Stomach (tissue), 8 donors: ENCODE measurements at regions not wholly inside any gene's neighbourhood (a gene's known extent, or its start where the extent isn't known, plus 50 kb on each side); places are given as distances from the start of the nearest gene placed in this dataset.

ENCODE experiments used
- DNase-seq, 2 donors: peaks; one replicate each; pipeline versions ENCODE4 v3.0.0 to v3.0.0-alpha.2; 2013 to 2019
- H3K27ac ChIP-seq, 5 donors: fragments of 200-600 bp in 4 of 5; sonication (generic) in 4 of 5; one replicate each; pipeline ENCODE4 v1.5.1; 2013 to 2019; ENCODE audit warnings: mild to moderate bottlenecking in 1 of 5, moderate library complexity in 1 of 5
- H3K27me3 ChIP-seq, 3 donors: fragments of 200-600 bp; sonication (generic); one replicate each; pipeline ENCODE4 v1.5.1; 2017 to 2019; ENCODE audit warnings: mixed run types in 1 of 3
- H3K36me3 ChIP-seq, 4 donors: fragments of 200-600 bp; sonication (generic); 1 replicate in 3 of 4; 2 replicates in 1 of 4; pipeline ENCODE4 v1.5.1; 2016 to 2019
- H3K4me1 ChIP-seq, 4 donors: fragments of 200-600 bp; sonication (generic); one replicate each; pipeline ENCODE4 v1.5.1; 2016 to 2019
- H3K4me3 ChIP-seq, 4 donors: fragments of 200-600 bp; sonication (generic) in 3 of 4; one replicate each; pipeline ENCODE4 v1.5.1; 2016 to 2019; ENCODE audit warnings: mild to moderate bottlenecking in 1 of 4
- H3K9me3 ChIP-seq, 4 donors: fragments of 200-600 bp; sonication (generic); one replicate each; pipeline ENCODE4 v1.5.1; 2016 to 2019
- EP300 ChIP-seq: sonication (generic); formaldehyde crosslinking; IDR thresholded peaks from one replicate; pipeline ENCODE4 v1.6.1; 2017; ENCODE audit warnings: antibody characterized with exemption
- POLR2A ChIP-seq, 4 donors: fragments of 450-650 bp; IDR thresholded peaks; one replicate each; pipeline ENCODE4 v1.6.1; 2016; ENCODE audit warnings: antibody characterized with exemption in 4 of 4, control low read depth in 2 of 4, mild to moderate bottlenecking in 1 of 4, moderate library complexity in 1 of 4
- POLR2AphosphoS5 ChIP-seq, 3 donors: sonication (generic); formaldehyde crosslinking; IDR thresholded peaks; one replicate each; pipeline ENCODE4 v1.6.1; 2016; ENCODE audit warnings: antibody characterized with exemption in 3 of 3
- WGBS, 5 donors: extraction: QIAGEN DNeasy Blood & Tissue Kit in 3 of 5; methylation state at CpG; one replicate each; pipeline versions ENCODE4 v1.1.5 to v1.1.7; 2013 to 2018; 5-methylcytosine and 5-hydroxymethylcytosine counted together
- intact Hi-C: fragments of 100-400 bp; cut with DNase I; formaldehyde crosslinking; loops from one replicate; pipeline ENCODE4 v1.15.1; 2023; ENCODE audit warnings: low total_unique reads
- TF ChIP-seq, protein P1 (sequence below), 7 experiments: fragments of 450-650 bp in 4 of 7; fragments of 200-600 bp in 3 of 7; sonication (generic) in 3 of 7; IDR thresholded peaks; one replicate each; pipeline ENCODE4 v1.5.1; 2016 to 2019; ENCODE audit warnings: antibody characterized with exemption in 7 of 7, control low read depth in 2 of 7, mild to moderate bottlenecking in 1 of 7
- donor health status: healthy with polysubstance abuse.
- donor health status: Bipolar disorder and iron deficiency.
- donor health status: healthy.

DNA sequence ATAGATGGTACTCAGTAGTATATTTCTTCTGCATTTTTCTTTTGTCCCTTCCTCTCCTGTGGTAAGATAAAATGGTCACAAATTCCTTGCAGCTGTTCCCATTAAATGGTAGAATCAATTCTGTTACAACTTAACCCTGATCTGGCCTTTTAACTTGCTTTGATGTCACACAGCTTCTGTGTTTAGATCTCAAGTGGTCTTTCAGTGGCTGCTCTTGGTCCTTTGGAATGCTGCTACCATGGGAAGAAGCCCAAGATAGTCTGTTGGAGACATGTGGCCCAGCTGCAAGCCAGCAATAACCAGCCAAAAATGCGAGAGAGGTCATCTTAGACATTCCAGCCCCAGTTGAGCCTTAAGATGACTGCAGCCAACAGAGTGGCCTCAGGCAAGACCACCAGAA lies 429.7 kb downstream of the KIF16B start:
- TF ChIP-seq, protein P1, sequence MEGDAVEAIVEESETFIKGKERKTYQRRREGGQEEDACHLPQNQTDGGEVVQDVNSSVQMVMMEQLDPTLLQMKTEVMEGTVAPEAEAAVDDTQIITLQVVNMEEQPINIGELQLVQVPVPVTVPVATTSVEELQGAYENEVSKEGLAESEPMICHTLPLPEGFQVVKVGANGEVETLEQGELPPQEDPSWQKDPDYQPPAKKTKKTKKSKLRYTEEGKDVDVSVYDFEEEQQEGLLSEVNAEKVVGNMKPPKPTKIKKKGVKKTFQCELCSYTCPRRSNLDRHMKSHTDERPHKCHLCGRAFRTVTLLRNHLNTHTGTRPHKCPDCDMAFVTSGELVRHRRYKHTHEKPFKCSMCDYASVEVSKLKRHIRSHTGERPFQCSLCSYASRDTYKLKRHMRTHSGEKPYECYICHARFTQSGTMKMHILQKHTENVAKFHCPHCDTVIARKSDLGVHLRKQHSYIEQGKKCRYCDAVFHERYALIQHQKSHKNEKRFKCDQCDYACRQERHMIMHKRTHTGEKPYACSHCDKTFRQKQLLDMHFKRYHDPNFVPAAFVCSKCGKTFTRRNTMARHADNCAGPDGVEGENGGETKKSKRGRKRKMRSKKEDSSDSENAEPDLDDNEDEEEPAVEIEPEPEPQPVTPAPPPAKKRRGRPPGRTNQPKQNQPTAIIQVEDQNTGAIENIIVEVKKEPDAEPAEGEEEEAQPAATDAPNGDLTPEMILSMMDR (IDR thresholded peaks at IDR 0.05), result no peak
- TF ChIP-seq POLR2A (IDR thresholded peaks at IDR 0.05), result no peak
- TF ChIP-seq POLR2AphosphoS5 (IDR thresholded peaks at IDR 0.05), result no peak
- TF ChIP-seq EP300, result no peak
- no peak overlapping the region for H3K4me3 ChIP-seq
- no peaks in the 10 kb centered on the region for H3K9me3 ChIP-seq
- H3K27me3 ChIP-seq, result no peaks in the 10 kb centered on the region
- no peaks in the 10 kb centered on the region for H3K4me1 ChIP-seq
- H3K36me3 ChIP-seq, result no peaks in the 10 kb centered on the region
- WGBS, 5 donors, result 79 to 94% (median 89%) methylated on average over 1 of the region's 1 CpG
- intact Hi-C loops, result no loop called here
- no peak for DNase-seq
- no peak overlapping the region for H3K27ac ChIP-seq

DNA sequence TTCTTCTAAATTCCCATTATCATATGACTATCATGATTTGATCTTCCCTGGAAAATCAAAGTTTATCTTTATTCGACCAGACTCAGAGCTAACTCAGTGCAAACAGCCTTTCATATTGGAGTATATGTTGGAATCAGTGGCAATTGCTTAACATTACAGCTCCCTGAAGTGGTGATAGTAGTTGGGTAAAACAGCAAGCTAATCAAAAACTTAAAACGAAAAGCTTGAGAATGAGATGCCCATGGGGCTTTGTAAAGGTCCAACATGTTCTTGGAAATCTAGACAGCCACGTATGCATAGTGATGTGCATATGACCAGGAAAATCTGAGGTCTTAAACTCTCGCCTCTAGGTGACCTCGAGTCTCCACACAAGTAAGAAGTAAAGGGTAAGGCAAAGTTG lies 437.6 kb downstream of the KIF16B start:
- peaks cover 0 to 5% (median 0%) of the 10 kb centered on the region in 4 donors for H3K9me3 ChIP-seq
- WGBS, 5 donors, result 81 to 86% (median 84%) methylated on average over 5 of the region's 5 CpGs
- no peak for DNase-seq
- no peaks in the 10 kb centered on the region for H3K36me3 ChIP-seq
- no peak overlapping the region for H3K4me3 ChIP-seq
- H3K27me3 ChIP-seq, result no peaks in the 10 kb centered on the region
- no peak for TF ChIP-seq EP300
- no peak for TF ChIP-seq POLR2AphosphoS5 (IDR thresholded peaks at IDR 0.05)
- no peak for TF ChIP-seq POLR2A (IDR thresholded peaks at IDR 0.05)
- TF ChIP-seq, protein P1 (IDR thresholded peaks at IDR 0.05), result no peak
- no peak overlapping the region for H3K27ac ChIP-seq
- intact Hi-C loops, result no loop called here
- H3K4me1 ChIP-seq, result no peaks in the 10 kb centered on the region

DNA sequence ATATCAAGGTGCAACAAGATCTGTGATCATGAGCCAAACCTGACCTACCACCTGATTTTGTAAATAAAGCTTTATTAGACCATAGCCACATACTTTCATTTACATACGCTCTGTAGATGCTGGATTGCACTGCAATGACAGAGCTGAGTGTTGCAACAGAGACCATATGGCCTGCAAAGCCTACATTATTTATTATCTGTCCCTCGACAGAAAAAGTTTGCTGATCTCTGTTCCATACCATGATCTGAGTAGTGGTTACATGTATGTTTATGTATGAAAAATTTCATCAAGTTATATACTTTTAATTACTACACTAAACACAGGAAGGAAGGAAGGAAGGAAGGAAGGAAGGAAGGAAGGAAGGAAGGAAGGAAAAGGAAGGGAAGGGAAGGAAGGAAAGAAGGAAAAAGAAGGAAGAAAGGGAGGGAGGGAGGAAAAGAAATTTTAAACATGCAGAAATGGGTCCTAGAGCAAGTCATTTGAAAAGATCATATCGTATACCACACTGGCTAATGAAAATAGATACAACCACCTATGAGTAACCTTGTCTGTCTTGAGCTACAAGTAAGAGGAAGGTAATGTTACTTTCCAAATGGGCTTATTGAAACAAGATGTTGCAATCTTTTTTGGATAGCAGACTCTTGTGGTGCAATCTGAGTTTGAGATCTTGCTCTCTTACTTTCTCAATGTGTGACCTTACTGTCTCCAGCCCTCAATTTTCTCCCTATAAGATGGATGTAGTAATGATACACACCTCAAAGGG lies 441.0 kb downstream of the KIF16B start:
- WGBS, 5 donors, result 83 to 88% (median 84%) methylated on average over 3 of the region's 3 CpGs
- intact Hi-C loops, result no loop called here

DNA sequence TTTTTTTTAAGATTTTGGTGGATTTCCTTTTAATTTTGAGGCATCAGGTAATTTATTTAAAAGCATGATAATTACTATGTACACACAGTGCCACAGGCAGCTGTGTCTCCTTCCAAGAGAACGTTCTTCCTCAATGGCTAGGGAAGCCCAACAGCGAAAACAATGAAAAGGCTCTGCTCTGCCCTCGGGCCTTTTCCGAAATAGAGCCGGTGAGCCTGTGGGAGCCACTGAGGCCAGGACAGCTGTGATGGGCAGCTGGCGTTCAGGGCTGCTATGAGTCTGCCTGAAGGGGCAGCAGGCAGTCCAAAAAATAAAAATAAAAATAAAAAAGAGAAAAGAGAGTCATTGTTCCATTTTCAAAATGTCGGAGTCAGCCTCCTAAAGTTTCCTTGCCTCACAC lies 443.8 kb downstream of the KIF16B start:
- 83 to 97% (median 91%) methylated on average over 7 of the region's 7 CpGs for WGBS, 5 donors

More for the DNA sequence above, 441.0 kb downstream of the KIF16B start:
- Histone ChIP-seq H3K27ac (no peak overlapping the region), H3K4me1 (no peaks in the 10 kb centered on the region), H3K27me3 (no peaks in the 10 kb centered on the region), H3K9me3 (peaks cover 0 to 5% (median 2%) of the 10 kb centered on the region in 4 donors), H3K4me3 (no peak overlapping the region), H3K36me3 (no peaks in the 10 kb centered on the region)
- TF ChIP-seq EP300 (no peak), POLR2AphosphoS5 (IDR thresholded peaks at IDR 0.05) (no peak), POLR2A (IDR thresholded peaks at IDR 0.05) (no peak)
- TF ChIP-seq, protein P1 (IDR thresholded peaks at IDR 0.05), result no peak
- DNase-seq, result no peak

More for the DNA sequence above, 443.8 kb downstream of the KIF16B start:
- Histone ChIP-seq H3K4me1 (no peaks in the 10 kb centered on the region), H3K4me3 (no peak overlapping the region), H3K27me3 (no peaks in the 10 kb centered on the region), H3K9me3 (peaks cover 0 to 5% (median 0%) of the 10 kb centered on the region in 4 donors), H3K36me3 (no peaks in the 10 kb centered on the region), H3K27ac (no peak overlapping the region)
- no peak for DNase-seq
- TF ChIP-seq POLR2A (IDR thresholded peaks at IDR 0.05) (no peak), EP300 (no peak), POLR2AphosphoS5 (IDR thresholded peaks at IDR 0.05) (no peak)
- TF ChIP-seq, protein P1 (IDR thresholded peaks at IDR 0.05), result no peak
- intact Hi-C loops, result no loop called here
